Adrenal gland (tissue), 5 donors: ENCODE measurements at regions not wholly inside any gene's neighbourhood (a gene's known extent, or its start where the extent isn't known, plus 50 kb on each side); places are given as distances from the start of the nearest gene placed in this dataset.

Experiments
- POLR2A ChIP-seq, 2 donors: fragments of 450-650 bp; IDR thresholded peaks; one replicate each; pipeline ENCODE4 v1.6.1; 2017; ENCODE audit warnings: antibody characterized with exemption in 2 of 2, mild to moderate bottlenecking in 2 of 2, moderate library complexity in 1 of 2
- TF ChIP-seq, protein P1 (sequence below), 6 experiments: fragments of 450-650 bp in 4 of 6; fragments of 200-600 bp in 2 of 6; sonication (generic) in 1 of 6; IDR thresholded peaks; 1 replicate in 5 of 6; 2 replicates in 1 of 6; pipeline versions ENCODE4 v1.5.1 to v1.8.0; 2016 to 2021; ENCODE audit warnings: antibody characterized with exemption in 6 of 6, mild to moderate bottlenecking in 2 of 6, moderate library complexity in 1 of 6
- donor health status: DM: no; HTN: no; CAD: no.

DNA sequence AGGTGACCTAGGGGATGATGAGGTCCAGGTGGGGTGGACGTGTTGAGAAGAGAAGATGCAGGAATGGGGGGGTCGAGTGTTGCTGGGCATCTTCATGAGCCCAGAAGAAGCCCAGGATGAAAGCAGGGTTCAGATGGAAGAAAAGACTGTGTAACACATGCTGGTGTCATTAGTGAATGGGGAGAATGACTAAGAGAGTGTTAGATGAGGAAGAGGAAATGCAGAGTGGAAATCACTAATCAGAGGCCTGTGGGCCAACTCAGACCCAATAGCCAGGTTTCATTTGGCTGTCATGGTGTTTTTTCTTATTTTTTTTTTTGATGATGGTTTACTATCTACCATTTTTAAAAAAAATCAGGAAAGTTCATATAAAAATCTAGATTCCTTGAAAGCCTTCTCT is 180.8 kb upstream of the CAMK1G start:
- TF ChIP-seq, protein P1, sequence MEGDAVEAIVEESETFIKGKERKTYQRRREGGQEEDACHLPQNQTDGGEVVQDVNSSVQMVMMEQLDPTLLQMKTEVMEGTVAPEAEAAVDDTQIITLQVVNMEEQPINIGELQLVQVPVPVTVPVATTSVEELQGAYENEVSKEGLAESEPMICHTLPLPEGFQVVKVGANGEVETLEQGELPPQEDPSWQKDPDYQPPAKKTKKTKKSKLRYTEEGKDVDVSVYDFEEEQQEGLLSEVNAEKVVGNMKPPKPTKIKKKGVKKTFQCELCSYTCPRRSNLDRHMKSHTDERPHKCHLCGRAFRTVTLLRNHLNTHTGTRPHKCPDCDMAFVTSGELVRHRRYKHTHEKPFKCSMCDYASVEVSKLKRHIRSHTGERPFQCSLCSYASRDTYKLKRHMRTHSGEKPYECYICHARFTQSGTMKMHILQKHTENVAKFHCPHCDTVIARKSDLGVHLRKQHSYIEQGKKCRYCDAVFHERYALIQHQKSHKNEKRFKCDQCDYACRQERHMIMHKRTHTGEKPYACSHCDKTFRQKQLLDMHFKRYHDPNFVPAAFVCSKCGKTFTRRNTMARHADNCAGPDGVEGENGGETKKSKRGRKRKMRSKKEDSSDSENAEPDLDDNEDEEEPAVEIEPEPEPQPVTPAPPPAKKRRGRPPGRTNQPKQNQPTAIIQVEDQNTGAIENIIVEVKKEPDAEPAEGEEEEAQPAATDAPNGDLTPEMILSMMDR (IDR thresholded peaks at IDR 0.05): no peak
- no peak for TF ChIP-seq POLR2A (IDR thresholded peaks at IDR 0.05)
